ENCODE measurements at regions not wholly inside any gene's neighbourhood (a gene's known extent, or its start where the extent isn't known, plus 50 kb on each side); places are given as distances from the start of the nearest gene placed in this dataset.

GRCh38 chr20:23190557-23190956 is 104.4 kb upstream of the CD93 start:
- TF ChIP-seq POLR2A (IDR thresholded peaks at IDR 0.05) (no peak), CTCF (IDR thresholded peaks at IDR 0.05) (no peak), POLR2AphosphoS5 (IDR thresholded peaks at IDR 0.05) (no peak)
